ENCODE measurements at regions not wholly inside any gene's neighbourhood (a gene's known extent, or its start where the extent isn't known, plus 50 kb on each side); places are given as distances from the start of the nearest gene placed in this dataset.

DNA sequence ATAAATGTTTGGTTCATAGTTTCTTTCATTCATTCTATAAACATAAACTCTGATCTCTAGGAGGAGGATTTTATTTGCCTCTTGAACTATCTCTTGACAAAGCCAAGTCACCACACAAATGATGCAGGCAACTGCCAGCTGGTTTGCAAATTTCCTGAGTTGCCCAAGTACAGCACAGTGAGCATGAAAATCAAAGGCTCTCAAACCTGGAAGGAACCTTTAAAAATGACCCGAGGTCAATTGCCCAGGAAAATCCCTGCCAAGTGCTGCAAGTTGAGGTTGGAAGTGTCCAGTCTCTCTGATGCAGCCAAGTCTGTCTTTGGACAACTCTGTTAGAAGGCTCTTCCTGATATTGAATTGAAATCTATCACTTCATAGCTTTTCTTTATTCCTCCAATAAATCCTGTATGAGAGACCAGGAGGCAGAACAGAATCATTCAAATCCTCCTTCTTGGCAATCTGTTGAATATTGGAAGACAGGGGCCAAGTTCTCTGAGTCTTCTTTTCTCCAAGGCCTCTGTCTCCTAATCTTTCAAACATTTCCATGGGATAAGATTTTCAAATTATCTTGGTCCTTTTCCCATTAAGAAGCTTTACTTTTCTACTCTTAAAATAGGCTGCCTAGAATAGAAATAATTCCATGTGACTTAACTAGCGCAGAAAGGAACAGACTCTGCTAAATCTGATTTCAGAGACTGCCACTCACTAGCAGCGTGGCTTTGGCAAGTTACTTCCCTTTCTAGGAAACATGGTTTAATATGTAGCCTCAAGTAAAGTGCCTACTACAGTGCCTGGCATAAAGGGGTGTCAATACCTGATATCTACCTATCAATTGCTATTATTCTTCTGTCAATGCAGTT lies 159.2 kb downstream of the SNX18 start:
- DNase-seq (ENCODE audit: extremely low spot score) = no peak
- POLR2A ChIA-PET = no interaction called here
- TF ChIP-seq, protein P1, sequence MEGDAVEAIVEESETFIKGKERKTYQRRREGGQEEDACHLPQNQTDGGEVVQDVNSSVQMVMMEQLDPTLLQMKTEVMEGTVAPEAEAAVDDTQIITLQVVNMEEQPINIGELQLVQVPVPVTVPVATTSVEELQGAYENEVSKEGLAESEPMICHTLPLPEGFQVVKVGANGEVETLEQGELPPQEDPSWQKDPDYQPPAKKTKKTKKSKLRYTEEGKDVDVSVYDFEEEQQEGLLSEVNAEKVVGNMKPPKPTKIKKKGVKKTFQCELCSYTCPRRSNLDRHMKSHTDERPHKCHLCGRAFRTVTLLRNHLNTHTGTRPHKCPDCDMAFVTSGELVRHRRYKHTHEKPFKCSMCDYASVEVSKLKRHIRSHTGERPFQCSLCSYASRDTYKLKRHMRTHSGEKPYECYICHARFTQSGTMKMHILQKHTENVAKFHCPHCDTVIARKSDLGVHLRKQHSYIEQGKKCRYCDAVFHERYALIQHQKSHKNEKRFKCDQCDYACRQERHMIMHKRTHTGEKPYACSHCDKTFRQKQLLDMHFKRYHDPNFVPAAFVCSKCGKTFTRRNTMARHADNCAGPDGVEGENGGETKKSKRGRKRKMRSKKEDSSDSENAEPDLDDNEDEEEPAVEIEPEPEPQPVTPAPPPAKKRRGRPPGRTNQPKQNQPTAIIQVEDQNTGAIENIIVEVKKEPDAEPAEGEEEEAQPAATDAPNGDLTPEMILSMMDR (IDR thresholded peaks at IDR 0.05; ENCODE audit: control extremely low read depth, extremely low read depth, low read depth, missing control alignments) = no peak
- CTCF ChIA-PET = no interaction called here

DNA sequence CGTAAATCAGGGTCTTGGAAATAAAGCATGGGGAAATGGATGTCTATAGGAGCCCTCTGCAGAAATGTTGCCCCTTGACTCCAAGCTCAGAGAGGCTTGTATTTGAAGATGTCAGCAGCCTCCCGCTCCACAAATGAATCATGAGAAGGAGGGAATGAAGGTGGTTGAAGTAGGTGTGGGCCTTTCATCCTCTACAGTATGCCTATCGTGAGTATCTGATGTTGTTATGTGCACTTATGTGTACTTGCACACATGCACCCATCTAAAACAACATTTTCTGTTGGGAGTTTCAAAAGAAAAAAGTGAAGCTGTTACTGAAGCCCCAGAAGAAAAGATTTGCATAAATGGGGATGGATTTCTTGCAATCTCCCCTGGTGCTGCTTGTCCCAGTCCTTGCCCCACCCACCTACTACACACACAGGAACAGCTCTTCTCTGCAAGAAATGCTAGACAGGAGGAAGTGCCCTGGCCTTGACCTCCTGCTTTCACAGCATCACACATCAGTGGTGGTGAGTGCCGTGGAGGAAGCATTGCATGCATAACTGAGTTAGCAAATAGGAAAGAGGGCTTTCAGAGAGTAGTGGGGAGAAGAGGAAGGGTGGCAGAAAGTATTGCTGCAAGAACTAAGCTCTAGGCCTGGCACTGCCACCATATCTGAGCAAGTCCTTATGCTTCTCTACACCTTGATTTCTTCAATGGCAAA lies 156.1 kb downstream of the SNX18 start:
- CTCF ChIA-PET = interaction anchor here (0.6 to 2.1 kb wide), 4 partner anchors 13 to 1085 kb away, joined by 3 to 5 read pairs (median 3); no protein-coding TSS in a partner anchor

DNA sequence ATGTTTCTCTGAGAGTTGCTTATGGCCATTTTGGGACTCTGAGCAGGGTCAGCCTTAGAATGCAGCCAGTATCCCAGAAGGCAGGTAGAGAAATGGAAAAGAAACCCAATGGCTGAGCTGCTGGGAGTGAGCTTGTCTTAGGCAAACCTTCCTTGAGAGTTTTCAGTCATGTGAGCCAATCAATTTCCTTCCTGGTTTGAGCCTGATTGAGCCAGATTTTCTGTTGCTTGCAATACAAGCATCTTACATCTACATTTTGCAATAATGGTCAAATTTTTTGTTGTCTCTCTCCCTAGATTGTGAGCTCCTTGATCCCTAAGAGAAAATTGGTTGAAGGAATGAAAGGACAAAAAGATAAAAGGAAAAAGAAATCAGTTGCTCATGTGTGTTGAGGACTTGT lies 155.3 kb downstream of the SNX18 start:
- TF ChIP-seq, protein P1 (IDR thresholded peaks at IDR 0.05; ENCODE audit: control extremely low read depth, extremely low read depth, low read depth, missing control alignments) = no peak
- ChIA-PET CTCF (interaction anchor here (0.6 to 2.1 kb wide), 3 partner anchors 59 to 1086 kb away, joined by 3 to 5 read pairs (median 3); no protein-coding TSS in a partner anchor), POLR2A (no interaction called here)
- no peak for DNase-seq (ENCODE audit: extremely low spot score)

More for the DNA sequence above, 156.1 kb downstream of the SNX18 start:
- TF ChIP-seq, protein P1 (IDR thresholded peaks at IDR 0.05; ENCODE audit: control extremely low read depth, extremely low read depth, low read depth, missing control alignments) = no peak
- DNase-seq (ENCODE audit: extremely low spot score) = no peak
- POLR2A ChIA-PET = no interaction called here

DNA sequence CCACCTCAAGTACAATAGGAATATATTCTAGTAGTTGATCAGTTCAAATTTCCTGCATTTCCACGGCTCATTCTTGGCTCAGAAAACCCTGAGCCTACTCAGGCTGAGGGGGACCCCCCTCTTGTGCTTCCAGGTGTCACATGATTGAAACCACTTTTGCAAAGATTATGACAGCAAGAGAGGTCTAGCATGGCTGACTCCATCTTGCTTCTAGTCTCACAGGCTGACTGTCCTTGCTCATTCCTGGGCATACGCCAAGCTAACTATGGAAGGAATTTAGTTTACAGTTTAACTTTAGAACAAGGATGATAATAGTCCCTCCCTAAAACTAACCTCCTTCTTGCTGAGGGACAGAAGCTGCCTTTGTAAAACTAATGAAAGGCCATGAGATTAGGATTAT lies 154.1 kb downstream of the SNX18 start:
- no peak for DNase-seq (ENCODE audit: extremely low spot score)
- TF ChIP-seq, protein P1 (IDR thresholded peaks at IDR 0.05; ENCODE audit: control extremely low read depth, extremely low read depth, low read depth, missing control alignments) = no peak
- POLR2A ChIA-PET = no interaction called here
- CTCF ChIA-PET = interaction anchor here (0.8 to 1.5 kb wide), 3 partner anchors 10 to 32 kb away, joined by 3 to 5 read pairs (median 4); no protein-coding TSS in a partner anchor

DNA sequence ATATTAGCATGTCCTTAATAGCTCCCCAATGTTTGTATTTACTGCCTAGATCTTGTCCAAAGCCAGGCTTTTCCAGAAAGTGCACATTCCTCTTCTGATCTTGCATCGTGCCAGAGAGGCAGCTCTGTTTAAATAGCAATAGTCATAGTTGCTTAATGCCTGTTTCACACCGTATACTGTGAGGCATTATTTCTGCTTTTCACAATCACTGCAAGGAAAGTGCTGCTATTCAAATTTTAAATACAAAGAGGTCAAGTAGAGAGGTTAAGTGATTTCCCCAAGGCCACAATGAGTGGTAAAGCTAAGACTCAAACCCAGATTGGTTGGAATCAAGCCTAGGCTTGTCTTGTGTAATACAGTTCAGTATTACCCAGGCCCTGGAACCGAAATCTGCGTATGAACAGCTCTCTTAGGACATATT lies 153.6 kb downstream of the SNX18 start:
- POLR2A ChIA-PET = no interaction called here
- CTCF ChIA-PET = interaction anchor here (0.8 to 1.5 kb wide), 3 partner anchors 10 to 32 kb away, joined by 3 to 5 read pairs (median 4); no protein-coding TSS in a partner anchor
- no peak for DNase-seq (ENCODE audit: extremely low spot score)
- TF ChIP-seq, protein P1 (IDR thresholded peaks at IDR 0.05; ENCODE audit: control extremely low read depth, extremely low read depth, low read depth, missing control alignments) = no peak

DNA sequence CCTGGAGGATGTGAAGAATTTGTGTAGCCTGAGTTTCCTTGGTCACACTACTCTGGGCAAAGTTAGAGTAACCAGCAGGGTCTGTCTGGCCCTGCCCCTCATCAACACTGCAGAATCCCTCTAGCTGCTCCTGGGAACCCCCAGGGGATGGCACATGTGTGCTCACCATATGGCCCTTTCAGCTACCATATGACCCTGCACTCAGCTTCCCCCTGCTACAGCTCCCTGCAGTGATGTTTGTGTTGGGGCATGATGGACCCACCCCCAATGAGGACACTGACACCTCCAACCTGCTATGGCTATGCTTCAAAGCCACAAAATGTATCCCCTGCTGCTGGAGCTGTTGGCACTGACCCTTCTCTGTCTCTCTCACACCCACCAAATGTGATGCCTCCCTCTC lies 152.7 kb downstream of the SNX18 start:
- ChIA-PET POLR2A (interaction anchor here (0.5 kb wide), 1 partner anchor 32 kb away, joined by 4 read pairs; no protein-coding TSS in a partner anchor), CTCF (interaction anchor here (1.3 to 1.5 kb wide), 2 partner anchors 11 kb away, joined by 4 to 5 read pairs; no protein-coding TSS in a partner anchor)
- no peak for DNase-seq (ENCODE audit: extremely low spot score)
- TF ChIP-seq, protein P1 (IDR thresholded peaks at IDR 0.05; ENCODE audit: control extremely low read depth, extremely low read depth, low read depth, missing control alignments) = no peak

Data from GM10248 (cell line).